Right lobe of liver (tissue), 4 donors: ENCODE measurements at regions not wholly inside any gene's neighbourhood (a gene's known extent, or its start where the extent isn't known, plus 50 kb on each side); places are given as distances from the start of the nearest gene placed in this dataset.

Experiments used
- CTCF ChIP-seq, 4 donors: fragments of 200-600 bp in 3 of 4; fragments of 450-650 bp in 1 of 4; IDR thresholded peaks; one replicate each; pipeline versions ENCODE4 v1.5.1 to v1.8.0; 2016 to 2022; ENCODE audit warnings: antibody characterized with exemption in 4 of 4, mild to moderate bottlenecking in 2 of 4
- POLR2A ChIP-seq: fragments of 450-650 bp; IDR thresholded peaks from one replicate; pipeline ENCODE4 v1.6.1; 2017; ENCODE audit warnings: antibody characterized with exemption, mild to moderate bottlenecking
- donor health status: DM: no; HTN: no; CAD: no.
- donor health status: DM: no; HTN: no; CAD: no.
- donor health status: DM: no; HTN: yes; CAD: no.

GRCh38 chr2:60052601-60053000 lies 500.9 kb downstream of the BCL11A start:
- no peak for TF ChIP-seq CTCF (IDR thresholded peaks at IDR 0.05)
- TF ChIP-seq POLR2A: no peak
